A673 (cell line): ENCODE measurements at regions not wholly inside any gene's neighbourhood (a gene's known extent, or its start where the extent isn't known, plus 50 kb on each side); places are given as distances from the start of the nearest gene placed in this dataset.

Experiments used
- EZH2 ChIP-seq: fragments of 200-600 bp; sonication (generic); IDR thresholded peaks from 2 replicates; pipeline ENCODE4 v1.6.1; 2017; ENCODE audit warnings: borderline replicate concordance, low read depth, mild to moderate bottlenecking, mixed read lengths, antibody characterized with exemption, low read length; ENCODE audit not compliant: poor library complexity, severe bottlenecking
- TF ChIP-seq, protein P1 (sequence below): fragments of 300-800, 200-600 bp; sonication (generic); conservative IDR thresholded peaks from 2 replicates; pipeline ENCODE4 v1.5.1; 2017; ENCODE audit warnings: low read depth, mild to moderate bottlenecking, antibody characterized with exemption, low read length, moderate library complexity, mixed read lengths

DNA sequence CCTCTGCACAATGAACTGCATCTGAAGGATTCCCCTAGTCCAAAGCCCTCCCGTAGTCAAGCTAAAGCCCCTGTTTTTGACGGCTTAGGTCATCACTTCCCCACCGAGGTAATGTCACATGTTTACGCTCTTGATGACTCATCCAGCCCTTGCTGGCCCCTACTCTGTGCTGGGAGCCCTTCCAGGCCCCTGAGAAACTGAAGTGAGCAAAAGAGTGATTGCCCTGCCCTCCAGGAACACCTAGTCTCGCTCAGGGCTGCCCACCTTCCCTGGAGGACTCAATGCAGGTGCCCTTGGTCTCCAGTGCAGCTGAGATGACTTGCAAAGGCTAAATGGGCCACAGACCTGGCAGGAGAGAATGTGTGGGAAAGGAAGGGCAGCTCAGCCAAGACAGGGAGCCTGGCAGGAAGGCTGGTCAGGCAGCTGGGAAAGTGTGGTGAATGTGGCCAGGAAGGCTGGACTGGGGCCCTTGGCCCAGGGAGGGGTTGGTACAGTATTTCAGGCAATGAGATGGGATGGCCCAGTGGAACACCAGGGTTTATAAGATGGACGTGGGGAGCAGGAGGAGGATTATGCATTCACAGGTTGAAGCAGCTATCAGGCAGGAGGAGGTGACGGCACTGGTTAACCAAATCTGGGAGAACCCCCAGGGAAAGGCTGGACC, 345.6 kb downstream of the NPHP4 start:
- TF ChIP-seq EZH2, result no peak
- TF ChIP-seq, protein P1, sequence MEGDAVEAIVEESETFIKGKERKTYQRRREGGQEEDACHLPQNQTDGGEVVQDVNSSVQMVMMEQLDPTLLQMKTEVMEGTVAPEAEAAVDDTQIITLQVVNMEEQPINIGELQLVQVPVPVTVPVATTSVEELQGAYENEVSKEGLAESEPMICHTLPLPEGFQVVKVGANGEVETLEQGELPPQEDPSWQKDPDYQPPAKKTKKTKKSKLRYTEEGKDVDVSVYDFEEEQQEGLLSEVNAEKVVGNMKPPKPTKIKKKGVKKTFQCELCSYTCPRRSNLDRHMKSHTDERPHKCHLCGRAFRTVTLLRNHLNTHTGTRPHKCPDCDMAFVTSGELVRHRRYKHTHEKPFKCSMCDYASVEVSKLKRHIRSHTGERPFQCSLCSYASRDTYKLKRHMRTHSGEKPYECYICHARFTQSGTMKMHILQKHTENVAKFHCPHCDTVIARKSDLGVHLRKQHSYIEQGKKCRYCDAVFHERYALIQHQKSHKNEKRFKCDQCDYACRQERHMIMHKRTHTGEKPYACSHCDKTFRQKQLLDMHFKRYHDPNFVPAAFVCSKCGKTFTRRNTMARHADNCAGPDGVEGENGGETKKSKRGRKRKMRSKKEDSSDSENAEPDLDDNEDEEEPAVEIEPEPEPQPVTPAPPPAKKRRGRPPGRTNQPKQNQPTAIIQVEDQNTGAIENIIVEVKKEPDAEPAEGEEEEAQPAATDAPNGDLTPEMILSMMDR, result no peak
